ENCODE measurements at regions not wholly inside any gene's neighbourhood (a gene's known extent, or its start where the extent isn't known, plus 50 kb on each side); places are given as distances from the start of the nearest gene placed in this dataset.
"Not testable (repeated sequence)": the region's sequence is repeated elsewhere in the genome, so short reads cannot be mapped to it uniquely, and the experiment has no call there.

DNA sequence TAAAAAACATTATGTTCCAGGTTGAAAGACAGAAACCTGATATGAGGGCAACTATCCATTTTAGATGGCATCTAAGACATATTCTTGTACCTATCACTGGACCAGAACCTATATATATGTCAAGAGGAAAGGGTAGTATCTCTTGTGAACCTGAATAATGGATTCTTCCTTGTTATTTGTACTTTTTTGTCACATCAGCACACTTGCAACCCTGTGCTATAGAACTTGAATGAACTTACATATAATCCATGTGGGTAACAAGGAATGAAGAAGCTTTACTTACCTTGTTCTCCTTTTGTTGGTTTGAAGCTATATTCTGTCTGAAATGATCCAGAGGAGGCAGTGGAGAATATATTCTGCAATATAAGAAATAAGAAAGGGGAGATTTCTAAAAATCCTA lies 483.7 kb upstream of the ATXN8OS start:
- no peak overlapping the region for H3K27ac Mint-ChIP-seq
- no peaks in the 10 kb centered on the region for H3K27me3 Mint-ChIP-seq (ENCODE audit: insufficient read depth)
- no peak for TF ChIP-seq CTCF (IDR thresholded peaks at IDR 0.05)
- no peak overlapping the region for H3K4me3 Mint-ChIP-seq
- peaks cover 28% of the 10 kb centered on the region for H3K9me3 Mint-ChIP-seq
- no peaks in the 10 kb centered on the region for H3K36me3 Mint-ChIP-seq (ENCODE audit: low read depth)
- H3K4me1 Mint-ChIP-seq (ENCODE audit: low read depth) = no peaks in the 10 kb centered on the region
- DNase-seq = no peak

GRCh38 chr13:69619651-69620050 lies 488.0 kb upstream of the ATXN8OS start:
- TF ChIP-seq CTCF (IDR thresholded peaks at IDR 0.05) = no peak
- H3K4me3 Mint-ChIP-seq = no peak overlapping the region

DNA sequence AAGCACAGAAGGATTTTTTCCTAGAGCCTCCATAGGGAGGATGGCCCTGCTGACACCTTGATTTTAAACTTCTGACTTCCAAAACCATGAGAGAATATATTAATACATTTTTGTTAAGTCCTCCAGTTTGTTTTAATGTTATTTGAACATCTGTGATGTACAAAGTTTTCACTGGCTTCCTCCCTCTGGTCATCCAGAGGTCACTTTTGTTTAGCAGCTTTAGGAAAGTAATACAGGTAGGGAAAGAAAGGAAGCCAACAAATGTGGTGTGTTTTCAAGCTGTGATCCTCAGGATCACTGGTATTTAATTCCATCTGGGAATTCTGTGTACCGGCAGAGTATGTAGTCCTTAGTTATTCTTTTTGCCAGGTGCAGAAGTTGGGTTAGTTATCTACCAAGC lies 488.8 kb upstream of the ATXN8OS start:
- Mint-ChIP-seq H3K4me3 (no peak overlapping the region), H3K9me3 (peaks cover 30% of the 10 kb centered on the region), H3K27me3 (ENCODE audit: insufficient read depth) (no peaks in the 10 kb centered on the region), H3K36me3 (ENCODE audit: low read depth) (no peaks in the 10 kb centered on the region), H3K4me1 (ENCODE audit: low read depth) (no peaks in the 10 kb centered on the region), H3K27ac (no peak overlapping the region)
- TF ChIP-seq CTCF (IDR thresholded peaks at IDR 0.05) = no peak
- DNase-seq = no peak

More at GRCh38 chr13:69619651-69620050, 488.0 kb upstream of the ATXN8OS start:
- peaks cover 28% of the 10 kb centered on the region for H3K9me3 Mint-ChIP-seq
- no peaks in the 10 kb centered on the region for H3K36me3 Mint-ChIP-seq (ENCODE audit: low read depth)
- no peaks in the 10 kb centered on the region for H3K4me1 Mint-ChIP-seq (ENCODE audit: low read depth)
- DNase-seq = no peak
- H3K27ac Mint-ChIP-seq = no peak overlapping the region
- no peaks in the 10 kb centered on the region for H3K27me3 Mint-ChIP-seq (ENCODE audit: insufficient read depth)

- Mint-ChIP-seq H3K36me3 (ENCODE audit: low read depth) (no peaks in the 10 kb centered on the region), H3K4me3 (no peak overlapping the region), H3K9me3 (peaks cover 32% of the 10 kb centered on the region), H3K27me3 (ENCODE audit: insufficient read depth) (no peaks in the 10 kb centered on the region), H3K27ac (no peak overlapping the region), H3K4me1 (ENCODE audit: low read depth) (no peaks in the 10 kb centered on the region)
- no peak for DNase-seq
- no peak for TF ChIP-seq CTCF (IDR thresholded peaks at IDR 0.05)
These were observed 489.2 kb upstream of the ATXN8OS start for GRCh38 chr13:69618393-69618792.

- H3K27me3 Mint-ChIP-seq (ENCODE audit: insufficient read depth) = no peaks in the 10 kb centered on the region
- H3K27ac Mint-ChIP-seq = no peak overlapping the region
- H3K4me3 Mint-ChIP-seq = no peak overlapping the region
- TF ChIP-seq CTCF (IDR thresholded peaks at IDR 0.05) = no peak
- no peak for DNase-seq
- H3K9me3 Mint-ChIP-seq = peaks cover 36% of the 10 kb centered on the region
- H3K36me3 Mint-ChIP-seq (ENCODE audit: low read depth) = no peaks in the 10 kb centered on the region
- no peaks in the 10 kb centered on the region for H3K4me1 Mint-ChIP-seq (ENCODE audit: low read depth)
These were observed 490.0 kb upstream of the ATXN8OS start for GRCh38 chr13:69617587-69617986.

DNA sequence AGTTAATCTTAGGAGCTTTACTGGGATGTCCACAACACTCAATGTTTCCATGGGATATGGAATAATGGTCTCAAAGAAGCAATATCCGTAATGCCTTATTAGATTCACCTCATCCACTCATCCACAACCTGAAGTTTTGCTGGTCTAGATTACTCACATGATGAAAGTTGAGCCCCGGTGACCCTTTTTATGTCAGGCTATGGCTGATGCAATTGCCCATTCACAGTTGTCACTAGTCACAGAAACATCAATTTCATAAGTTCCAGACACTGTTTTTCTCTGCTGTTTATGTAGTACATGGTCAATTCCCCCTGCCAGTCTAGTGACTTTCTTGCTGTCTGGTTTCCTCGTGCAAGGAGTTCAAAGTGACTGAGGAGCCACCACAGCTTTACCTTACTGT lies 491.2 kb upstream of the ATXN8OS start:
- DNase-seq = no peak
- Mint-ChIP-seq H3K9me3 (peaks cover 44% of the 10 kb centered on the region), H3K27me3 (ENCODE audit: insufficient read depth) (no peaks in the 10 kb centered on the region), H3K4me3 (no peak overlapping the region), H3K27ac (no peak overlapping the region), H3K36me3 (ENCODE audit: low read depth) (no peaks in the 10 kb centered on the region), H3K4me1 (ENCODE audit: low read depth) (no peaks in the 10 kb centered on the region)
- TF ChIP-seq CTCF (IDR thresholded peaks at IDR 0.05) = no peak

- H3K4me3 Mint-ChIP-seq; H3K27ac Mint-ChIP-seq; H3K36me3 Mint-ChIP-seq (ENCODE audit: low read depth); DNase-seq; H3K27me3 Mint-ChIP-seq (ENCODE audit: insufficient read depth); H3K4me1 Mint-ChIP-seq (ENCODE audit: low read depth): not testable (repeated sequence)
- peaks cover 44% of the 10 kb centered on the region for H3K9me3 Mint-ChIP-seq
These were observed 492.6 kb upstream of the ATXN8OS start for GRCh38 chr13:69615055-69615454.
